ENCODE measurements at regions not wholly inside any gene's neighbourhood (a gene's known extent, or its start where the extent isn't known, plus 50 kb on each side); places are given as distances from the start of the nearest gene placed in this dataset.

GRCh38 chr14:54090274-54090673 is 133.6 kb upstream of the BMP4 start:
- no peak for DNase-seq

GRCh38 chr14:54094765-54095164 is 138.1 kb upstream of the BMP4 start:
- no peak for DNase-seq

GRCh38 chr14:54098536-54098935 is 141.9 kb upstream of the BMP4 start:
- no peak for DNase-seq

GRCh38 chr14:54102051-54102456 is 145.4 kb upstream of the BMP4 start:
- no peak for DNase-seq

GRCh38 chr14:54102530-54102929 is 145.9 kb upstream of the BMP4 start:
- no peak for DNase-seq

- DNase-seq: peak; percentile 67
Observed at GRCh38 chr14:54104601-54105145, 148.0 kb upstream of the BMP4 start.

- no peak for DNase-seq
Observed at GRCh38 chr14:54105406-54105805, 148.8 kb upstream of the BMP4 start.

- no peak for DNase-seq
Observed at GRCh38 chr14:54105898-54106297, 149.3 kb upstream of the BMP4 start.

- no peak for DNase-seq
Observed at GRCh38 chr14:54106661-54107377, 150.2 kb upstream of the BMP4 start.

- no peak for DNase-seq
Observed at GRCh38 chr14:54108481-54109471, 152.2 kb upstream of the BMP4 start.

- DNase-seq: no peak
Observed at GRCh38 chr14:54109521-54110120, 153.0 kb upstream of the BMP4 start.

- DNase-seq: no peak
Observed at GRCh38 chr14:54114941-54115340, 158.3 kb upstream of the BMP4 start.

- no peak for DNase-seq
Observed at GRCh38 chr14:54116198-54116885, 159.7 kb upstream of the BMP4 start.

GRCh38 chr14:54116972-54117371 is 160.3 kb upstream of the BMP4 start:
- DNase-seq: no peak

GRCh38 chr14:54117396-54117795 is 160.8 kb upstream of the BMP4 start:
- no peak for DNase-seq

GRCh38 chr14:54117924-54118323 is 161.3 kb upstream of the BMP4 start:
- DNase-seq: no peak

- DNase-seq: no peak
Observed at GRCh38 chr14:54120260-54120659, 163.6 kb upstream of the BMP4 start.

GRCh38 chr14:54121466-54122027 is 164.9 kb upstream of the BMP4 start:
- DNase-seq: no peak

- DNase-seq: no peak
Observed at GRCh38 chr14:54123841-54124240, 167.2 kb upstream of the BMP4 start.

GRCh38 chr14:54125109-54125508 is 168.5 kb upstream of the BMP4 start:
- no peak for DNase-seq

GRCh38 chr14:54126947-54127346 is 170.3 kb upstream of the BMP4 start:
- DNase-seq: no peak
